Smooth muscle cell (in vitro differentiated cells): ENCODE measurements at regions not wholly inside any gene's neighbourhood (a gene's known extent, or its start where the extent isn't known, plus 50 kb on each side); places are given as distances from the start of the nearest gene placed in this dataset.

Experiments used
- DNase-seq: peaks from one replicate; lab custom pipeline; 2025; ENCODE audit not compliant: unreplicated experiment; lab: John Stamatoyannopoulos, UW
- H2AFZ ChIP-seq: fragments of 200-600 bp; sonication (generic); 2 replicates; pipeline ENCODE4 v1.6.0; 2016; ENCODE audit warnings: antibody characterized with exemption, low read depth, mild to moderate bottlenecking
- H3F3A ChIP-seq: fragments of 200-600 bp; sonication (generic); 2 replicates; pipeline ENCODE4 v1.6.0; 2017; ENCODE audit warnings: antibody characterized with exemption, low read depth
- H3K27ac ChIP-seq: fragments of 200-600 bp; sonication (generic); 2 replicates; pipeline ENCODE4 v1.5.1; 2016; ENCODE audit warnings: low read depth, mild to moderate bottlenecking
- H3K27me3 ChIP-seq: fragments of 200-600 bp; sonication (generic); 2 replicates; pipeline ENCODE4 v1.6.1; 2016; ENCODE audit warnings: low read depth, mild to moderate bottlenecking
- H3K36me3 ChIP-seq: fragments of 200-600 bp; sonication (generic); 2 replicates; pipeline ENCODE4 v1.5.1; 2016; ENCODE audit warnings: low read depth
- H3K4me1 ChIP-seq: fragments of 200-600 bp; sonication (generic); 2 replicates; pipeline ENCODE4 v1.5.1; 2016; ENCODE audit warnings: low read depth
- H3K4me2 ChIP-seq: fragments of 200-600 bp; sonication (generic); 2 replicates; pipeline ENCODE4 v1.6.0; 2016; ENCODE audit warnings: mild to moderate bottlenecking
- H3K4me3 ChIP-seq: fragments of 200-600 bp; sonication (generic); 2 replicates; pipeline ENCODE4 v1.5.1; 2016; ENCODE audit warnings: mild to moderate bottlenecking
- H3K79me2 ChIP-seq: fragments of 200-600 bp; sonication (generic); 2 replicates; pipeline ENCODE4 v1.6.0; 2016; ENCODE audit warnings: low read depth, mild to moderate bottlenecking
- H3K9ac ChIP-seq: fragments of 200-600 bp; sonication (generic); 2 replicates; pipeline ENCODE4 v1.6.0; 2016; ENCODE audit warnings: low read depth
- H3K9me3 ChIP-seq: fragments of 200-600 bp; sonication (generic); replicated peaks from 2 replicates; pipeline ENCODE4 v1.5.1; 2016; ENCODE audit warnings: low read depth
- H4K20me1 ChIP-seq: fragments of 200-600 bp; sonication (generic); 2 replicates; pipeline ENCODE4 v1.6.0; 2016; ENCODE audit warnings: low read depth
- WGBS: methylation state at CpG from one replicate; pipeline ENCODE4 v1.1.7; 2016; ENCODE audit warnings: low lambda C conversion rate; 5-methylcytosine and 5-hydroxymethylcytosine counted together
- TF ChIP-seq, protein P1 (sequence below): fragments of 200-600 bp; sonication (generic); IDR thresholded peaks from 2 replicates; pipeline ENCODE4 v1.5.1; 2017; ENCODE audit warnings: borderline replicate concordance, mild to moderate bottlenecking, antibody characterized with exemption; ENCODE audit not compliant: insufficient read depth, poor library complexity, severe bottlenecking

DNA sequence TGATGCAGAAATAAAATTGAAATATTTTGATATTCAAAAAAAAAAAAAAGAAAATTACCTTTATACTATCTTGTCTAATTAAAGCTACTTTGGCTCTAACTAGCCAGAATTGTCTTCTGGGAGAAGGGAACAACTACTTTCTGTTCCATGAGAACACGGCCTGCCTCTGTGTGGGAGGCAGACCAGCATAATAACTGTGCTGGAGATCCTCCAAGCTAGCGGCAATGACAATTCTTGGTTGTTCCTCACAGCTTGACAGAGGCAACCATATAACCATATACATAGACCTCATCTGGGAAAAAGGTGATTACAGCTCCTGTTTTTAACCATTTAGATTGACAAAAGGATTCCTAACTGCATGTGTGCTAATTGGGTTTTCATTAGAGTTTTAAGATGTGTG is 95.7 kb downstream of the RBMX2 start:
- TF ChIP-seq, protein P1, sequence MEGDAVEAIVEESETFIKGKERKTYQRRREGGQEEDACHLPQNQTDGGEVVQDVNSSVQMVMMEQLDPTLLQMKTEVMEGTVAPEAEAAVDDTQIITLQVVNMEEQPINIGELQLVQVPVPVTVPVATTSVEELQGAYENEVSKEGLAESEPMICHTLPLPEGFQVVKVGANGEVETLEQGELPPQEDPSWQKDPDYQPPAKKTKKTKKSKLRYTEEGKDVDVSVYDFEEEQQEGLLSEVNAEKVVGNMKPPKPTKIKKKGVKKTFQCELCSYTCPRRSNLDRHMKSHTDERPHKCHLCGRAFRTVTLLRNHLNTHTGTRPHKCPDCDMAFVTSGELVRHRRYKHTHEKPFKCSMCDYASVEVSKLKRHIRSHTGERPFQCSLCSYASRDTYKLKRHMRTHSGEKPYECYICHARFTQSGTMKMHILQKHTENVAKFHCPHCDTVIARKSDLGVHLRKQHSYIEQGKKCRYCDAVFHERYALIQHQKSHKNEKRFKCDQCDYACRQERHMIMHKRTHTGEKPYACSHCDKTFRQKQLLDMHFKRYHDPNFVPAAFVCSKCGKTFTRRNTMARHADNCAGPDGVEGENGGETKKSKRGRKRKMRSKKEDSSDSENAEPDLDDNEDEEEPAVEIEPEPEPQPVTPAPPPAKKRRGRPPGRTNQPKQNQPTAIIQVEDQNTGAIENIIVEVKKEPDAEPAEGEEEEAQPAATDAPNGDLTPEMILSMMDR: no peak
- no peaks in the 10 kb centered on the region for H3K36me3 ChIP-seq
- DNase-seq: no peak
- H3K4me1 ChIP-seq: no peaks in the 10 kb centered on the region
- H3K27ac ChIP-seq: no peak overlapping the region
- no peak overlapping the region for H3K9ac ChIP-seq
- no peak overlapping the region for H3K4me3 ChIP-seq
- no peak overlapping the region for H3K4me2 ChIP-seq
- no peaks in the 10 kb centered on the region for H3K27me3 ChIP-seq
- H4K20me1 ChIP-seq: no peaks in the 10 kb centered on the region
- H3K9me3 ChIP-seq: no peaks in the 10 kb centered on the region
- 79% methylated on average over 2 of the region's 2 CpGs for WGBS
- no peaks in the 10 kb centered on the region for H3K79me2 ChIP-seq
- H2AFZ ChIP-seq: no peak overlapping the region
- H3F3A ChIP-seq: no peaks in the 10 kb centered on the region

DNA sequence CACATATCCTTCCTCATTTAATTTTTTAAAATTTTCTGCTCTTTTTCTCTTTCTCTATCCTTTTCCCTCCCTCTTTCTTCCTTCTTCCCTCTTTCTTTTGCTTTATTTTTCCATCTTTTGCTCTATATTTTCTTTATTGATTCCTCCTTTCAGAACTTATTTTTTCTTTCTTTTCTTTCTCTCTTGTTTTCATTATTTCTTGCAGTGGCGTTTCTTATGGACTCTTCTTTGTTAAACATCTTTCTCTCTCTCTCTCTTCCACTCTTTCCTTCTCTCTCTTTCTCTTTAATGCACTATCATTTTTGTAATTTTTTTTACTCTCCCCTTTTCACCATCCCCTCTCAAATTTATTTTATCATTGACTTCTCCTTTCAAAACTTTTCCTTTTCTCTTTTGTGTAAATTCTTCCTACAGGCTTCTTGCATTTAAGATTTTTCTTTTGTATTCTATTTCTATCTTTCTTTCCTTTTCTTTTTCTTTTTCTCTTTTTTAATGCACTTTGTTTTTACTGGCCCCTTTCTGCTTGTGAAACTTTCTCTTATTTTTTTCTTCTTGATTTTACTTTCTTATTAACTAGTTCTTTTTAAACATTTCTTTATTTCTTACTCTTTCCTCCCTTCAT is 97.0 kb downstream of the RBMX2 start:
- Histone ChIP-seq H3K36me3 (no peaks in the 10 kb centered on the region), H3K4me2 (no peak overlapping the region), H3K27ac (no peak overlapping the region), H3K27me3 (no peaks in the 10 kb centered on the region), H3K79me2 (no peaks in the 10 kb centered on the region), H3F3A (no peaks in the 10 kb centered on the region), H2AFZ (no peak overlapping the region), H3K9ac (no peak overlapping the region), H4K20me1 (no peaks in the 10 kb centered on the region), H3K4me3 (no peak overlapping the region), H3K9me3 (no peaks in the 10 kb centered on the region), H3K4me1 (no peaks in the 10 kb centered on the region)
- WGBS: 75% methylated on average over 1 of the region's 1 CpG
- no peak for DNase-seq
- TF ChIP-seq, protein P1: no peak

DNA sequence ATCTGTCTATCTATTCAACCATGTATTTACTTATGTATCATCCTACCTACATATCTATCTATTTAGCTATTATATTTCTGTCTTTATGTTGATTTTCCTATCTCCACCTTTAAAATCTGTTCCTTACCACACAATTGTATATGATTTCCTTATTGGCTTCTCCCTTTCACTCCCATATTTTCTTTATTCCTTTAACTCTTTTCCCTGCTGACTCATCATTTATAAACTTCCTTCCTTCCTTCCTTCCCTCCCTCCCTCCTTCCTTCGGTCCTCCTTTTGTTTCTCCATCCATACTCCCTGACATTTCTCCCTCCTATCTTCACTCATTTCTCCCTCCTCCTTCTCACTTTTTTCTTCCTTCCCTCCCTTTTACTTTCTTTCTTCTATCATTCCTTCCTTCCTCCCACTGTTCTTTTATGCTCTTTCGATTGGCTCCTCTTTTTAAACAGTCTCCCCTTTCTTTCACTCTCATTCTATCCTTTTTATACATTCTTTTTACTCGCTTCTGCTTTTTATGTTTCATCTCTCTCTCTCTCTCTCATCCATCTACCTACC is 100.3 kb downstream of the RBMX2 start:
- Histone ChIP-seq H4K20me1 (no peaks in the 10 kb centered on the region), H3K27ac (no peak overlapping the region), H3K4me2 (no peak overlapping the region), H3F3A (no peaks in the 10 kb centered on the region), H3K36me3 (no peaks in the 10 kb centered on the region), H3K27me3 (no peaks in the 10 kb centered on the region), H3K4me3 (no peak overlapping the region), H3K9ac (no peak overlapping the region), H2AFZ (no peak overlapping the region), H3K9me3 (no peaks in the 10 kb centered on the region), H3K79me2 (no peaks in the 10 kb centered on the region), H3K4me1 (no peaks in the 10 kb centered on the region)
- WGBS: 62% methylated on average over 3 of the region's 3 CpGs
- TF ChIP-seq, protein P1: no peak
- no peak for DNase-seq

DNA sequence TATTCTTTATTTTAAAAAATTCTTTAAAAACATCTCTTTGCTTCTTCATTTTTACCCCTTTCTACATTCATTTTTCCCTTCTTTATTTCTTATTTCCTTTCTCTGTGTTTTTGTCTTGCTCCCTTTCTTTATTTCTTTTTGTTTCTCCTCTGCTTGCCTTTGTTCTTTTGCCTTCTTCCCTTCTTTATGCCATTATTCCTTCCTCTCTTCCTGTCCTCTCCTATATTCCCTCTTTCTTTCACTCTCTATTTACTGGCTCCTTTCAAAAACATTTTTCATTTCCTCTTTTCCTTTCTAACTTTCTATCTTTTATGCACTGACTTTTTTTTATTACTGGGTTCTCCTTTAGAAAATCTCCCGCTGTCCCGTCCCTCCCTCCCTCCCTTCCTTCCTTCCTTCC is 102.2 kb downstream of the RBMX2 start:
- Histone ChIP-seq H3K79me2 (no peaks in the 10 kb centered on the region), H3K9ac (no peak overlapping the region), H3K27me3 (no peaks in the 10 kb centered on the region), H3K9me3 (no peaks in the 10 kb centered on the region), H3K4me3 (no peak overlapping the region), H4K20me1 (no peaks in the 10 kb centered on the region), H3K4me2 (no peak overlapping the region), H3K27ac (no peak overlapping the region), H3F3A (no peaks in the 10 kb centered on the region), H2AFZ (no peak overlapping the region), H3K36me3 (no peaks in the 10 kb centered on the region), H3K4me1 (no peaks in the 10 kb centered on the region)
- WGBS: 100% methylated on average over 2 of the region's 2 CpGs
- no peak for DNase-seq
- TF ChIP-seq, protein P1: no peak
